ENCODE measurements at regions not wholly inside any gene's neighbourhood (a gene's known extent, or its start where the extent isn't known, plus 50 kb on each side); places are given as distances from the start of the nearest gene placed in this dataset.
"Not testable (repeated sequence)": the region's sequence is repeated elsewhere in the genome, so short reads cannot be mapped to it uniquely, and the experiment has no call there.

GRCh38 chr1:119191325-119191724 is 50.9 kb upstream of the WARS2 start:
- DNase-seq: no peak

DNA sequence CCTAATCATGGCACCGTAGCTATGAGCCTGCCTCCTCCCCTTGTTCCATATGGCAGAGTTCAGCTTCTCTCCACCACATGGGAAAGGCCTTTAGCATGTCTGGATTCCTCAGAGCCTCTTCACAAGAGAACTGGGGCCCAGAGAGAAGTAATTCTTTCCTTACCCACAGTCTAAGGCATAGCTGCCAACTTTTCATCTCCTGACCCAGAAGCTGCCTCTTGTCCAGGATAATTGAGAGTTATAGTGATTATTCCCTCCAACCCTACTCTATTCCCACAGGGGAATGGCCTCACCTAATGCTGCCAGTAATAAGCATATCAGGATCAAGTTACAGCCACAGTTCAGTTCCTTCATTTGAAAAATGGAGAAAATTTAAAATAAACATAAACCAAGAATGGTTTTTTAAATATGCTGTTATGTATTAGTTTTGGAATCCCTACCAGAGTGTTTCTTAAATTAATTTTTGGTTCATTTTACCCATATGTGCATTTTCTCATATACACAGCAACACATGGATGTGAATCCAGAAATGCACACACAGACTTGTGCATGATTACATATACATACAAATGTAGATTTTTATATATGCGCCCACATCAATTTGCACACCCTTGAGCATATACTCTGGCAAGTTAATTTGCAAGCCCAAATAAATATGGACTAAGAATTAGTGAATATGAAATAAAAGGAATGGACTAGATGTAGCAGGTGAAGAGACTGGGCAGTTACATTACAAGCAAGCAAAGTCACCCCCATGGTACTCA is 63.9 kb upstream of the WARS2 start:
- DNase-seq: no peak

DNA sequence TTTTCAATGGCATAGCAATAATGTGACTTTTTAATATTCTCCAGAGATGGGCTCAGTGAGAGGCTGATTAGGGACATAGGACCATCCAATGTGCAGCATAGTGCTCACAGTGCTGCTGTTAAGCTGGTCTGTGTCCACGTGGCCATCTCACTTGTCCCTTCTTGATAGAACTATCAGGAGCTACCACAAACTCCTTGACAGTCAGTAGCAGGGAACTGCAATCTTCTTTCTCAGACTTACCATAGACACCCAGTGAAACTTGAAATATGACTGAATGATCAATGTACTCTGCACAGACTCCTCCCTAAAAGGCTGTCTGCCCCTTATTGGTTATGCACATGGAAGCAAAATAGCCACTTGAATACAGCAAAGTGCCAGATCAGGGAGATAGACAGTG is 64.5 kb upstream of the WARS2 start:
- DNase-seq: no peak

- no peak for DNase-seq
These were observed 68.6 kb upstream of the WARS2 start for GRCh38 chr1:119209061-119209460.

- DNase-seq: no peak
These were observed 69.3 kb upstream of the WARS2 start for GRCh38 chr1:119209596-119210295.

- DNase-seq: no peak
These were observed 69.8 kb upstream of the WARS2 start for GRCh38 chr1:119210296-119210649.

GRCh38 chr1:119213213-119213612 is 72.8 kb upstream of the WARS2 start:
- not testable (repeated sequence) for DNase-seq

- DNase-seq: not testable (repeated sequence)
These were observed 74.5 kb upstream of the WARS2 start for GRCh38 chr1:119214961-119215360.

DNA sequence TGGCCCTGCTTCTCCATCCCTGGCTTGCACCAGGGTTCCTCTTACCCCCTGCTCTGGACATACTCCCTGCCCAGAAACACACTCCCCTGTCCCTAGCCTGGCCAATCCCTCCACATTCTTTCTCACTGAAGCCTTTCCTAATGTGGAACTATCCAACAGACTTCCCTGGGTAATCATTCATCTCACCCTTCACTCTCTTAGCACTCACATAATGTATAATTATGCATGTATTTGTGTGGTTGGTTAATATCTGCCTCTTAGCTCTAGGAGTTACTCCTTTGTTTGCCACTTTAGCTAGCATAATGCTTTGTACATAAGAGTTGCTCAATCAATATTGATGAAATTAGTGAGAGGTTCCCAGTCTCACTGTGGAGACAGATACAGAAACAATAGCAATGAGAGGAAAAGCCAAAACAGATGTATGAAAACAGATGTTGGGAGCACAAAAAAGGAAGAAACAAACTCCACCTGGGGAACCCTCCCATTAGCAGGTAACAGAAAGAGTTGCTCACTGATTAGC is 76.9 kb upstream of the WARS2 start:
- DNase-seq: no peak

DNA sequence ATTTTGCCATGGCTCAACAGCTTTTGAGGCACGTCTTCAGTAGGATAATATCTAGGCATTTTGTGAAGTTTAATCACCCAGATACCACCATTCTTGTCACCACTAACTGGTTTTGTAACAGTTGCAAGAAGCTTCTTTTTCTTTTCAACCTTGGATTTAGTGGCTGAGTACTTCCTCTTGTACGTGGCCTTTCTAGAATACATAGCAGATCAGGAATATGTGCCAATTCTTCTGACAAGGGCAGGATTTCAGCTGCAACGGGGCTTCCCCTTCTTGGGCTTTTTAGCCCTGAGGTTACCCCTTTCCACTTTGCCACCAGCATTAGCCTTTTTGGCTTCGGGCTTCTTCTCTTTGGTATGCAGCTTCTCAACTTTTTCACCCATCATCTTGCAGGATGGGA is 79.3 kb upstream of the WARS2 start:
- DNase-seq: no peak

DNA sequence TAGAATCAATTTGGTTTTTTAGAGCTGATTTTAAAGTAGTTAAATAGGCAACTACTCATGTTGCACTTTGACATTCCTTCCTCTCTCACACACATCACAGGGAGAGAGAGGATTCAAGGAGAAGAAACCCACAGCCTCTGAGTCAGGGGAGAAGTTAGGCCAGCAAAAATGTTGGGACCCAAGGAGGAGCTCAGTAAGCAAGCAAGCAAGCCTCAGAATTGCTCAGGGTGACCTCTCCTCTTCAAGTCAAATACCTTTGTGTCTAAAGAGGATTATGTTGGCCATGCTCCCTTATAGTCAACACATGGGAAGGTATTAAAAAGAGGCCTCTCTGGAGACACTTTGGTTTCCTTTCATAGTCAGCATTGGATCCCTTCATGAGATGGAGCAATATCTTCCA is 80.5 kb upstream of the WARS2 start:
- DNase-seq: no peak

DNA sequence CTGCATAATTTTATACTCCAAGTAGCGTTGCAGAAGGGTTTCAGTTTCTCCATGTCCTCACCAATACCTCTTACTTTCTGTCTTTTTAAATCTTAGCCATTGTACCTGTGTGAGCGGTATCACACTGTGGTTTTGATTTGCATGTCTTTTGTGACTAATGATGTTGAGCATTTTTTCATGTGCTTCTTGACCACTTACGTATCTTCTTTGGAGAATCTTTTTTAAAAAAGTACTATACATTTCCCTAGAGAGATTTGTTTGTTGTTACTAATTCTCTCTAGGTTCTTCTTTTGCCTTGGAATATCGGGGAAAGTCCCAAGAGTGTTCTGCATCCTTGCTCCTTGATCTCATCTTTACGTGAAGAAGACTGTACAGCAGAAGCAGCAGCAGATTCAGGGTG is 81.8 kb upstream of the WARS2 start:
- DNase-seq: no peak

- DNase-seq: no peak
These were observed 84.8 kb upstream of the WARS2 start for GRCh38 chr1:119225265-119225664.

DNA sequence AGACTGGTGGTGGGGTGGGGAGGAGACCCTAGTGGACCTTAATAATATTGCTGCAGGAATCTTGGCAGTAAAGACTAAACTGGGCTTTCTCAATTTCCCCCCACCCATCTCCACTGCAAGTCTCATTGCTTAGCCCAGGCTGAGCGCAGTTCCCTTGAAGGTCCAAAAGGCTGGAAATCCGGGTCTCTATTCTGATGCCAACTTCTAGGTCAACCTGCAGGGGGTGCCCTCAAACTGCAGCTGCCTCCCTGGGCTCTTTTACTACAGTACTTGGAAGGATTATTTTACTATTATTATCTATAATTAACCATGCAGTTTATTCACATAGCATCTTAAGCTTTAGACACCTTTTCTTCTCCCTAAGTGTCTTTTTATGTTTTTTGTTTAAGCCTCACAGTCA is 85.4 kb upstream of the WARS2 start:
- no peak for DNase-seq

- no peak for DNase-seq
These were observed 85.9 kb upstream of the WARS2 start for GRCh38 chr1:119226321-119226720.

DNA sequence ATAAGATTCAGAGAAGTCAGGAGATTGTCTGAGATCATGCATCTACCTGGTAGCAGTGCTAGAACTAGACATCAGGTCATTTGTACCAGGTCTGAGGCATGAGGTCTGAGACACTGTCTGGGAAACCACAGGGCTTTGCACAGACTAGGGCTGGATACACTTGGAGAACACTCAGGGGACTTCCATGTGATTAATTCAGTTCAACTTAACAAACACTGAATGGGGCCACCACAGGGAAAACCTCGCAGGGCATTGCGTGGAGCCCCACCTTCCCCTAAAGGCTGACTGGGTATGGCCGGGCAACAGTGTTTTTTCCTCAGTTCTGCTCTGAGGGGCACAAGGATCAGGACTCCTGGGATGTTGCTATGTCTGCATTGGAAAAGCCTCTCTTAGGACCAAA is 86.5 kb upstream of the WARS2 start:
- DNase-seq: no peak

- DNase-seq: no peak
These were observed 87.0 kb upstream of the WARS2 start for GRCh38 chr1:119227456-119227855.

GRCh38 chr1:119228335-119229080 is 88.1 kb upstream of the WARS2 start:
- DNase-seq: no peak

DNA sequence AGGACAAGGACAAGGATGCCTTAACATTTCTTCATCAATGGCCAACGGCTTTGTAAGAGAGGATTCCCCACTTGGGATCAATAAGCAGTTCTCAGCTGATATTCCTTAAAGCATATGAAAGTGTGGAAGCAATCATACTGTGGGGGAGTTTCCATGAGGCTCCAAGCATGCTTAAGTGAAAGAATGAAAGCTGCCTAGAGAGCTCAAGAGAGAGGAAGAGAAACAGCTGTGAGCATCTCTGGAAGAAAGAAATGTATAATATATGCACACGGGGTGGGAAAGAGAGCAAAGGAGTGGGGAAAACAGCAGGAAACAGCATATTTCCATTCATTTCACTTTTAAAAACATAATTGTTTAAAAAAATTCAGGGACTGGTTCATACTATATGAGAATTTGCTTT is 94.7 kb upstream of the WARS2 start:
- DNase-seq: no peak

GRCh38 chr1:119245881-119246280 is 105.4 kb upstream of the WARS2 start:
- no peak for DNase-seq

DNA sequence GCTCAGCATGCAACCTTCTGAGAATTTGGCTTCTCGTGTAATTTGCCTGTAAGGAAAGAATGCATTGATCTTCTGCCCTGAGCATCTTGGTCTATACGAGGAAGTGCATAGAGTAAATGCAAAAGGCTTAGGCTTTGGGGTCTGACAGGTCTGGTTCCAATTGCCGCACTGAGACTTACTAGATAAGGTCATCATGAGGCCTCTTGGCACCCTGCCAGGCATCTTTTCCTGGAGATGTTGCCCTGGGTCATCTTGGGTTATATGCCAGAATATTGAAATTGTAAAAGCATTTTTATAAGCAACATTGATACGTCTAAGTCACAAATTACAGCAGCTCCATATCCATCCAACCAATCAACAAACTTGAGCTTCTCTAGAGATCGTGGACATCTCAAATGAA is 108.8 kb upstream of the WARS2 start:
- no peak for DNase-seq

GRCh38 chr1:119250299-119250698 is 109.8 kb upstream of the WARS2 start:
- DNase-seq: no peak

DNA sequence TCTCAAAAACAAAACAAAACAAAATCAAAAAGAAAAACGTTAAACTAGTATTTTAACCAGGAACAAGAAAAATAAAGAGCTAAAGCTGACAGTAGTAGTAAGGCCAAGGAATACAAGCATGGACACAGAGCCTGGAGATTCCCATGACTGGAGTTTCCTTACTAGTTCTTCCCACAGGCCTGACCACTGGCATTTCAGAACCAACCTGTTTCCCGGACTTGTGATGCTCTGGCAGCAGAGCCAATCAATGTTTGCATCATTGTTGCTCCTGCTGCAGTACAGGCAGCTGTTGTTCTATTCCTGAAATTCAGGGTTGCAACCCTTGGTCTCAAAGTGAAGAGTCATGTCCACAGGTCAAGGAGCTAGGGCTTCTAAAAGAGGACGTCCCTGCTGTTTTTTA is 111.3 kb upstream of the WARS2 start:
- DNase-seq: no peak

GRCh38 chr1:119253366-119253765 is 112.9 kb upstream of the WARS2 start:
- DNase-seq: no peak
